Right lobe of liver (tissue), 4 donors: ENCODE measurements at regions not wholly inside any gene's neighbourhood (a gene's known extent, or its start where the extent isn't known, plus 50 kb on each side); places are given as distances from the start of the nearest gene placed in this dataset.

ENCODE experiments used
- CTCF ChIP-seq, 4 donors: fragments of 200-600 bp in 3 of 4; fragments of 450-650 bp in 1 of 4; IDR thresholded peaks; one replicate each; pipeline versions ENCODE4 v1.5.1 to v1.8.0; 2016 to 2022; ENCODE audit warnings: antibody characterized with exemption in 4 of 4, mild to moderate bottlenecking in 2 of 4
- POLR2A ChIP-seq: fragments of 450-650 bp; IDR thresholded peaks from one replicate; pipeline ENCODE4 v1.6.1; 2017; ENCODE audit warnings: antibody characterized with exemption, mild to moderate bottlenecking
- donor health status: DM: no; HTN: no; CAD: no.
- donor health status: DM: no; HTN: no; CAD: no.
- donor health status: DM: no; HTN: yes; CAD: no.

DNA sequence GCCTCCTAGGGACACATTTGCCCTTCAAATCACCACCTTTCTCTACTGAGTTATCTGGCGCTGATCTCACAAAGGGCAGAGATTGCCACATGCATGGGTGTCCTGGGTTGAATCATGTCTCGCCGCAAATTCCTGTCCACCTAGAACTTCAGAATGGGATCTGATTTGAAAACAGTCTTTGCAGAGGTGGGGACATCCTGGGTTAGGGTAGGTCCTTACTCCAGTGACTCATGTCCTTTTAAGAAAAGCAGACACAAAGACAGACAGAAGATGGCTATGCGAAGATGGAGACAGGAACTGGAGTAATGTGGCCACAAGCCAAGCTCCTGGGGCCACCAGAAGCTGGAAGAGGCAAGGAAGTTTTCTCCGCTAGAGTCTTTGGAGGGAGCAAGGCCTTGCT lies 197.4 kb upstream of the SMIM21 start:
- TF ChIP-seq CTCF (IDR thresholded peaks at IDR 0.05) (no peak), POLR2A (no peak)
